HL-60 (cell line): ENCODE measurements at regions not wholly inside any gene's neighbourhood (a gene's known extent, or its start where the extent isn't known, plus 50 kb on each side); places are given as distances from the start of the nearest gene placed in this dataset.

Source experiments
- DNase-seq, 2 experiments: peaks; one replicate each; pipeline ENCODE4 v3.0.0-alpha.2; 2010 to 2020; ENCODE audit warnings: low read depth in 1 of 2, low spot score in 1 of 2
- H3K27ac ChIP-seq: fragments of 250-450 bp; sonication (Bioruptor Pico); replicated peaks from 2 replicates; pipeline ENCODE4 v1.5.1; 2020; ENCODE audit warnings: mild to moderate bottlenecking, moderate library complexity
- H3K27me3 ChIP-seq: fragments of 250-450 bp; sonication (Bioruptor Pico); 2 replicates; pipeline ENCODE4 v1.5.1; 2021; ENCODE audit warnings: mild to moderate bottlenecking, moderate library complexity; ENCODE audit not compliant: insufficient read depth, poor library complexity, severe bottlenecking
- H3K4me3 ChIP-seq: replicated peaks from 2 replicates; pipeline ENCODE4 v1.5.1; 2011; ENCODE audit warnings: mild to moderate bottlenecking, control low read depth, low read length; ENCODE audit not compliant: insufficient read depth
- GABPA ChIP-seq: IDR thresholded peaks from 2 replicates; pipeline ENCODE4 v1.6.1; 2012; ENCODE audit warnings: low read depth
- POLR2AphosphoS5 ChIP-seq: IDR thresholded peaks from 2 replicates; pipeline ENCODE4 v1.6.1; 2012; ENCODE audit warnings: low read depth
- SPI1 ChIP-seq: IDR thresholded peaks from 2 replicates; pipeline ENCODE4 v1.6.1; 2012; ENCODE audit warnings: low read depth, mild to moderate bottlenecking, borderline replicate concordance
- TF ChIP-seq, protein P1 (sequence below): IDR thresholded peaks from one replicate; pipeline ENCODE4 v1.5.1; 2011; ENCODE audit warnings: low read length, control low read depth, inconsistent platforms; ENCODE audit not compliant: insufficient read depth
- TF ChIP-seq, protein P2 (sequence below): IDR thresholded peaks from 2 replicates; pipeline ENCODE4 v1.6.1; 2012; ENCODE audit warnings: low read depth; ENCODE audit not compliant: insufficient replicate concordance

GRCh38 chr2:184527058-184527457 is 71.3 kb upstream of the ZNF804A start:
- H3K27ac ChIP-seq = no peak overlapping the region
- TF ChIP-seq GABPA (no peak), POLR2AphosphoS5 (no peak), SPI1 (no peak)
- TF ChIP-seq, protein P1, sequence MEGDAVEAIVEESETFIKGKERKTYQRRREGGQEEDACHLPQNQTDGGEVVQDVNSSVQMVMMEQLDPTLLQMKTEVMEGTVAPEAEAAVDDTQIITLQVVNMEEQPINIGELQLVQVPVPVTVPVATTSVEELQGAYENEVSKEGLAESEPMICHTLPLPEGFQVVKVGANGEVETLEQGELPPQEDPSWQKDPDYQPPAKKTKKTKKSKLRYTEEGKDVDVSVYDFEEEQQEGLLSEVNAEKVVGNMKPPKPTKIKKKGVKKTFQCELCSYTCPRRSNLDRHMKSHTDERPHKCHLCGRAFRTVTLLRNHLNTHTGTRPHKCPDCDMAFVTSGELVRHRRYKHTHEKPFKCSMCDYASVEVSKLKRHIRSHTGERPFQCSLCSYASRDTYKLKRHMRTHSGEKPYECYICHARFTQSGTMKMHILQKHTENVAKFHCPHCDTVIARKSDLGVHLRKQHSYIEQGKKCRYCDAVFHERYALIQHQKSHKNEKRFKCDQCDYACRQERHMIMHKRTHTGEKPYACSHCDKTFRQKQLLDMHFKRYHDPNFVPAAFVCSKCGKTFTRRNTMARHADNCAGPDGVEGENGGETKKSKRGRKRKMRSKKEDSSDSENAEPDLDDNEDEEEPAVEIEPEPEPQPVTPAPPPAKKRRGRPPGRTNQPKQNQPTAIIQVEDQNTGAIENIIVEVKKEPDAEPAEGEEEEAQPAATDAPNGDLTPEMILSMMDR = no peak
- TF ChIP-seq, protein P2, sequence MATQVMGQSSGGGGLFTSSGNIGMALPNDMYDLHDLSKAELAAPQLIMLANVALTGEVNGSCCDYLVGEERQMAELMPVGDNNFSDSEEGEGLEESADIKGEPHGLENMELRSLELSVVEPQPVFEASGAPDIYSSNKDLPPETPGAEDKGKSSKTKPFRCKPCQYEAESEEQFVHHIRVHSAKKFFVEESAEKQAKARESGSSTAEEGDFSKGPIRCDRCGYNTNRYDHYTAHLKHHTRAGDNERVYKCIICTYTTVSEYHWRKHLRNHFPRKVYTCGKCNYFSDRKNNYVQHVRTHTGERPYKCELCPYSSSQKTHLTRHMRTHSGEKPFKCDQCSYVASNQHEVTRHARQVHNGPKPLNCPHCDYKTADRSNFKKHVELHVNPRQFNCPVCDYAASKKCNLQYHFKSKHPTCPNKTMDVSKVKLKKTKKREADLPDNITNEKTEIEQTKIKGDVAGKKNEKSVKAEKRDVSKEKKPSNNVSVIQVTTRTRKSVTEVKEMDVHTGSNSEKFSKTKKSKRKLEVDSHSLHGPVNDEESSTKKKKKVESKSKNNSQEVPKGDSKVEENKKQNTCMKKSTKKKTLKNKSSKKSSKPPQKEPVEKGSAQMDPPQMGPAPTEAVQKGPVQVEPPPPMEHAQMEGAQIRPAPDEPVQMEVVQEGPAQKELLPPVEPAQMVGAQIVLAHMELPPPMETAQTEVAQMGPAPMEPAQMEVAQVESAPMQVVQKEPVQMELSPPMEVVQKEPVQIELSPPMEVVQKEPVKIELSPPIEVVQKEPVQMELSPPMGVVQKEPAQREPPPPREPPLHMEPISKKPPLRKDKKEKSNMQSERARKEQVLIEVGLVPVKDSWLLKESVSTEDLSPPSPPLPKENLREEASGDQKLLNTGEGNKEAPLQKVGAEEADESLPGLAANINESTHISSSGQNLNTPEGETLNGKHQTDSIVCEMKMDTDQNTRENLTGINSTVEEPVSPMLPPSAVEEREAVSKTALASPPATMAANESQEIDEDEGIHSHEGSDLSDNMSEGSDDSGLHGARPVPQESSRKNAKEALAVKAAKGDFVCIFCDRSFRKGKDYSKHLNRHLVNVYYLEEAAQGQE = no peak
- no peak for DNase-seq

GRCh38 chr2:184528119-184528518 is 70.2 kb upstream of the ZNF804A start:
- no peak for TF ChIP-seq SPI1
- no peak for TF ChIP-seq POLR2AphosphoS5
- no peak overlapping the region for H3K4me3 ChIP-seq
- DNase-seq = no peak
- no peaks in the 10 kb centered on the region for H3K27me3 ChIP-seq
- H3K27ac ChIP-seq = no peak overlapping the region

More at GRCh38 chr2:184527058-184527457, 71.3 kb upstream of the ZNF804A start:
- Histone ChIP-seq H3K4me3 (no peak overlapping the region), H3K27me3 (no peaks in the 10 kb centered on the region)

GRCh38 chr2:184530239-184530638 is 68.1 kb upstream of the ZNF804A start:
- Histone ChIP-seq H3K27ac (no peak overlapping the region), H3K27me3 (no peaks in the 10 kb centered on the region), H3K4me3 (no peak overlapping the region)
- DNase-seq = no peak
- TF ChIP-seq POLR2AphosphoS5 (no peak), GABPA (no peak), SPI1 (no peak)
- TF ChIP-seq, protein P2 = no peak
- TF ChIP-seq, protein P1 = no peak

GRCh38 chr2:184530959-184531358 is 67.4 kb upstream of the ZNF804A start:
- H3K27ac ChIP-seq = no peak overlapping the region
- no peak overlapping the region for H3K4me3 ChIP-seq
- TF ChIP-seq POLR2AphosphoS5 = no peak
- no peak for TF ChIP-seq GABPA
- H3K27me3 ChIP-seq = no peaks in the 10 kb centered on the region
- DNase-seq = no peak

- no peak for TF ChIP-seq SPI1
- TF ChIP-seq, protein P1 = no peak
- no peak for TF ChIP-seq GABPA
- TF ChIP-seq, protein P2 = no peak
- no peak for TF ChIP-seq POLR2AphosphoS5
- Histone ChIP-seq H3K27ac (no peak overlapping the region), H3K4me3 (no peak overlapping the region), H3K27me3 (no peaks in the 10 kb centered on the region)
- no peak for DNase-seq
These were observed 65.8 kb upstream of the ZNF804A start for GRCh38 chr2:184532551-184532950.
